ENCODE measurements at regions not wholly inside any gene's neighbourhood (a gene's known extent, or its start where the extent isn't known, plus 50 kb on each side); places are given as distances from the start of the nearest gene placed in this dataset.

GRCh38 chr12:84128117-84128991 lies 784.2 kb downstream of the SLC6A15 start:
- TF ChIP-seq CTCF (IDR thresholded peaks at IDR 0.05) (no peak), EP300 (IDR thresholded peaks at IDR 0.05) (no peak), POLR2A (IDR thresholded peaks at IDR 0.05) (no peak)
